ENCODE measurements at regions not wholly inside any gene's neighbourhood (a gene's known extent, or its start where the extent isn't known, plus 50 kb on each side); places are given as distances from the start of the nearest gene placed in this dataset.

- peaks cover 0 to 9% (median 2%) of the 10 kb centered on the region in 7 donors for H3K9me3 Mint-ChIP-seq
- Histone ChIP-seq H3K9me3 (replicated peaks in 1 of 2; ENCODE audit: control insufficient read depth in 1 of 2, insufficient read depth in 1 of 2, low read length in 2 of 2) (peaks cover 0 to under 1% of the 10 kb centered on the region in 2 donors), H3K9ac (ENCODE audit: insufficient read depth, low read length, poor library complexity, severe bottlenecking) (no peak overlapping the region), H3K36me3 (replicated peaks in 1 of 2; ENCODE audit: control insufficient read depth in 1 of 2, insufficient read depth in 2 of 2, low read length in 2 of 2) (no peaks in the 10 kb centered on the region), H2AFZ (ENCODE audit: insufficient read depth, low read depth, low read length, poor library complexity, severe bottlenecking) (no peak overlapping the region), H3K27me3 (ENCODE audit: control insufficient read depth in 2 of 2, insufficient read depth in 2 of 2, low read length in 2 of 2) (no peaks in the 10 kb centered on the region), H3K27ac (ENCODE audit: low read depth in 1 of 2, low read length in 2 of 2) (no peak overlapping the region), H3K4me3 (replicated peaks in 1 of 3; ENCODE audit: low read depth in 2 of 3, low read length in 3 of 3) (no peak overlapping the region), H3K4me2 (replicated peaks; ENCODE audit: extremely low read depth, low read length, poor library complexity, severe bottlenecking) (no peak overlapping the region), H4K20me1 (ENCODE audit: insufficient read depth, low read length) (no peaks in the 10 kb centered on the region), H3K79me2 (ENCODE audit: insufficient read depth, low read length) (no peaks in the 10 kb centered on the region), H3K4me1 (ENCODE audit: control insufficient read depth in 1 of 2, insufficient read depth in 2 of 2, low read length in 2 of 2) (no peaks in the 10 kb centered on the region)
- intact Hi-C loops (cut with micrococcal nuclease), result no loop called here
- no peaks in the 10 kb centered on the region for H3K36me3 Mint-ChIP-seq
- H3K27ac Mint-ChIP-seq, result no peak overlapping the region
- H3K4me1 Mint-ChIP-seq, result no peaks in the 10 kb centered on the region
- no peak for TF ChIP-seq CTCF (IDR thresholded peaks at IDR 0.05)
- H3K27me3 Mint-ChIP-seq (ENCODE audit: low read depth in 3 of 3), result peaks cover 0 to 2% (median 2%) of the 10 kb centered on the region in 3 donors
- no CpG with 5 or more reads among the region's 2 CpGs for WGBS (ENCODE audit: insufficient coverage)
- no peak overlapping the region for H3K4me3 Mint-ChIP-seq
- no peak for DNase-seq
Measured at GRCh38 chr1:57721001-57721400, 297.1 kb upstream of the DAB1 start.

GRCh38 chr1:57719274-57719673 lies 295.4 kb upstream of the DAB1 start:
- Histone ChIP-seq H3K27ac (ENCODE audit: low read depth in 1 of 2, low read length in 2 of 2) (no peak overlapping the region), H4K20me1 (ENCODE audit: insufficient read depth, low read length) (no peaks in the 10 kb centered on the region), H3K4me2 (replicated peaks; ENCODE audit: extremely low read depth, low read length, poor library complexity, severe bottlenecking) (no peak overlapping the region), H2AFZ (ENCODE audit: insufficient read depth, low read depth, low read length, poor library complexity, severe bottlenecking) (no peak overlapping the region), H3K79me2 (ENCODE audit: insufficient read depth, low read length) (no peaks in the 10 kb centered on the region), H3K36me3 (replicated peaks in 1 of 2; ENCODE audit: control insufficient read depth in 1 of 2, insufficient read depth in 2 of 2, low read length in 2 of 2) (no peaks in the 10 kb centered on the region), H3K9ac (ENCODE audit: insufficient read depth, low read length, poor library complexity, severe bottlenecking) (no peak overlapping the region), H3K9me3 (replicated peaks in 1 of 2; ENCODE audit: control insufficient read depth in 1 of 2, insufficient read depth in 1 of 2, low read length in 2 of 2) (peaks cover 0 to 3% of the 10 kb centered on the region in 2 donors), H3K4me3 (replicated peaks in 1 of 3; ENCODE audit: low read depth in 2 of 3, low read length in 3 of 3) (no peak overlapping the region), H3K27me3 (ENCODE audit: control insufficient read depth in 2 of 2, insufficient read depth in 2 of 2, low read length in 2 of 2) (no peaks in the 10 kb centered on the region), H3K4me1 (ENCODE audit: control insufficient read depth in 1 of 2, insufficient read depth in 2 of 2, low read length in 2 of 2) (no peaks in the 10 kb centered on the region)
- no peak for DNase-seq
- no peak overlapping the region for H3K4me3 Mint-ChIP-seq
- no peaks in the 10 kb centered on the region for H3K36me3 Mint-ChIP-seq
- TF ChIP-seq CTCF (IDR thresholded peaks at IDR 0.05), result no peak
- no CpG with 5 or more reads among the region's 5 CpGs for WGBS (ENCODE audit: insufficient coverage)
- peaks cover 0 to 2% (median 0%) of the 10 kb centered on the region in 3 donors for H3K27me3 Mint-ChIP-seq (ENCODE audit: low read depth in 3 of 3)
- intact Hi-C loops (cut with micrococcal nuclease), result no loop called here
- peaks cover 0 to 9% (median 4%) of the 10 kb centered on the region in 7 donors for H3K9me3 Mint-ChIP-seq
- H3K27ac Mint-ChIP-seq, result no peak overlapping the region
- no peaks in the 10 kb centered on the region for H3K4me1 Mint-ChIP-seq
